IMR-90 (cell line): ENCODE measurements at regions not wholly inside any gene's neighbourhood (a gene's known extent, or its start where the extent isn't known, plus 50 kb on each side); places are given as distances from the start of the nearest gene placed in this dataset.

Source experiments
- ATAC-seq: fragments of 200-7000 bp; cut with Tn5 transposase; 2 replicates; pipeline ENCODE4 v1.9.1; 2020; ENCODE audit warnings: low read depth, mild to moderate bottlenecking, moderate library complexity
- BruUV-seq: library from RNA; stranded (reverse); fragments of 400-500 nt; replicated peaks from 2 replicates; lab custom pipeline; 2021; lab: Mats Ljungman, UMichigan
- CTCF ChIA-PET: fragments of 300-600 bp; formaldehyde crosslinking; extraction: SDS; loops from one replicate; lab custom pipeline; 2021; ENCODE audit warnings: antibody characterized with exemption; lab: Yijun Ruan, JAX
- POLR2A ChIA-PET: fragments of 300-600 bp; sonication (Branson Sonifier 250); formaldehyde crosslinking; loops from one replicate; lab custom pipeline; 2022; ENCODE audit warnings: antibody characterized with exemption; ENCODE audit not compliant: unreplicated experiment; lab: Charles Lee
- DNase-seq: peaks from one replicate; pipeline ENCODE4 v3.0.0; 2013
- H2AFZ ChIP-seq: replicated peaks from 2 replicates; pipeline ENCODE3; 2013; ENCODE audit warnings: low read length, mild to moderate bottlenecking; ENCODE audit not compliant: poor library complexity
- H2AK5ac ChIP-seq: 2 replicates; pipeline ENCODE4 v1.6.1; 2013; ENCODE audit warnings: low read depth, low read length, inconsistent platforms
- H2AK9ac ChIP-seq: replicated peaks from 2 replicates; pipeline ENCODE3; 2013; ENCODE audit warnings: mild to moderate bottlenecking, low read depth, low read length, moderate library complexity; ENCODE audit not compliant: poor library complexity
- H2BK120ac ChIP-seq: 2 replicates; pipeline ENCODE4 v1.6.1; 2013; ENCODE audit warnings: low read depth, low read length, inconsistent platforms
- H2BK15ac ChIP-seq: 3 replicates; pipeline ENCODE4 v1.6.1; 2013; ENCODE audit warnings: low read depth, low read length, inconsistent platforms
- H2BK20ac ChIP-seq: 2 replicates; pipeline ENCODE4 v1.6.1; 2013; ENCODE audit warnings: low read depth, mild to moderate bottlenecking, inconsistent platforms, low read length, moderate library complexity
- H2BK5ac ChIP-seq: 2 replicates; pipeline ENCODE4 v1.6.1; 2013; ENCODE audit warnings: mild to moderate bottlenecking, low read depth, low read length, inconsistent platforms; ENCODE audit not compliant: poor library complexity, severe bottlenecking
- H3K14ac ChIP-seq: replicated peaks from 2 replicates; pipeline ENCODE4 v1.6.1; 2013; ENCODE audit warnings: low read depth, low read length, inconsistent platforms
- H3K18ac ChIP-seq: 2 replicates; pipeline ENCODE4 v1.6.1; 2013; ENCODE audit warnings: low read depth, low read length, control low read depth
- H3K23ac ChIP-seq: 2 replicates; pipeline ENCODE4 v1.6.1; 2013; ENCODE audit warnings: low read depth, low read length, inconsistent platforms
- H3K27ac ChIP-seq: 2 replicates; pipeline ENCODE4 v1.5.1; 2013; ENCODE audit warnings: mild to moderate bottlenecking, control low read depth, low read length; ENCODE audit not compliant: insufficient read depth
- H3K27me3 ChIP-seq: 2 replicates; pipeline ENCODE4 v1.6.1; 2013; ENCODE audit warnings: low read length; ENCODE audit not compliant: control insufficient read depth, insufficient read depth
- H3K36me3 ChIP-seq: 2 replicates; pipeline ENCODE4 v1.6.1; 2013; ENCODE audit warnings: low read length, mixed read lengths; ENCODE audit not compliant: control insufficient read depth, insufficient read depth
- H3K4ac ChIP-seq: 2 replicates; pipeline ENCODE4 v1.6.1; 2013; ENCODE audit warnings: low read depth, low read length, inconsistent platforms
- H3K4me1 ChIP-seq: 2 replicates; pipeline ENCODE4 v1.6.1; 2013; ENCODE audit warnings: low read length, mixed read lengths; ENCODE audit not compliant: control insufficient read depth, insufficient read depth
- H3K4me2 ChIP-seq: 2 replicates; pipeline ENCODE4 v1.6.1; 2013; ENCODE audit warnings: low read depth, mild to moderate bottlenecking, control low read depth, low read length, moderate library complexity
- H3K4me3 ChIP-seq: 2 replicates; pipeline ENCODE4 v1.5.1; 2013; ENCODE audit warnings: low read depth, mild to moderate bottlenecking, control low read depth, low read length, moderate library complexity; ENCODE audit not compliant: insufficient read depth
- H3K56ac ChIP-seq: 2 replicates; pipeline ENCODE4 v1.6.1; 2013; ENCODE audit warnings: low read length, inconsistent platforms; ENCODE audit not compliant: insufficient read depth; ENCODE audit errors: extremely low read depth
- H3K79me1 ChIP-seq, 2 experiments: 2 replicates each; pipeline ENCODE4 v1.6.1; 2013; ENCODE audit warnings: low read length in 2 of 2, inconsistent platforms in 1 of 2, low read depth in 1 of 2
- H3K9ac ChIP-seq: 2 replicates; pipeline ENCODE4 v1.6.1; 2013; ENCODE audit warnings: low read depth, low read length, control low read depth
- H3K9me1 ChIP-seq: 2 replicates; pipeline ENCODE4 v1.6.1; 2013; ENCODE audit warnings: low read length, inconsistent platforms; ENCODE audit not compliant: insufficient read depth
- H3K9me3 ChIP-seq: 2 replicates; pipeline ENCODE4 v1.6.1; 2013; ENCODE audit warnings: low read length; ENCODE audit not compliant: control insufficient read depth, insufficient read depth
- H4K20me1 ChIP-seq: 2 replicates; pipeline ENCODE4 v1.6.1; 2013; ENCODE audit warnings: low read length, inconsistent platforms; ENCODE audit not compliant: insufficient read depth
- H4K5ac ChIP-seq: 2 replicates; pipeline ENCODE4 v1.6.1; 2013; ENCODE audit warnings: mild to moderate bottlenecking, low read depth, low read length, control low read depth
- H4K8ac ChIP-seq, 2 experiments: 2 replicates each; pipeline ENCODE4 v1.6.1; 2013; ENCODE audit warnings: low read depth in 2 of 2, low read length in 2 of 2, control low read depth in 1 of 2, inconsistent platforms in 1 of 2
- H4K91ac ChIP-seq: 2 replicates; pipeline ENCODE4 v1.6.1; 2013; ENCODE audit warnings: low read depth, low read length, inconsistent platforms; ENCODE audit not compliant: insufficient read depth
- BHLHE40 ChIP-seq: fragments of 150-350 bp; IDR thresholded peaks from 2 replicates; pipeline ENCODE4 v1.6.1; 2016; ENCODE audit warnings: mild to moderate bottlenecking, low read depth, low read length
- CEBPB ChIP-seq: IDR thresholded peaks from 2 replicates; pipeline ENCODE4 v1.6.1; 2012; ENCODE audit warnings: low read depth, low read length, improper control_type of control experiment
- CHD1 ChIP-seq: IDR thresholded peaks from 2 replicates; pipeline ENCODE4 v1.6.1; 2012; ENCODE audit warnings: low read depth, low read length, improper control_type of control experiment
- FOS ChIP-seq: fragments of 150-350 bp; IDR thresholded peaks from 2 replicates; pipeline ENCODE4 v1.6.1; 2016; ENCODE audit warnings: low read depth, low read length
- MAZ ChIP-seq: IDR thresholded peaks from 2 replicates; pipeline ENCODE4 v1.6.1; 2012; ENCODE audit warnings: low read depth, mild to moderate bottlenecking, low read length, improper control_type of control experiment, moderate library complexity, borderline replicate concordance
- MXI1 ChIP-seq: IDR thresholded peaks from 2 replicates; pipeline ENCODE4 v1.6.1; 2012; ENCODE audit warnings: low read depth, mild to moderate bottlenecking, low read length, moderate library complexity, borderline replicate concordance
- POLR2A ChIP-seq: IDR thresholded peaks from 2 replicates; pipeline ENCODE4 v1.6.1; 2012; ENCODE audit warnings: mild to moderate bottlenecking, low read depth, low read length
- RAD21 ChIP-seq: IDR thresholded peaks from 2 replicates; pipeline ENCODE4 v1.6.1; 2012; ENCODE audit warnings: low read length, improper control_type of control experiment
- RCOR1 ChIP-seq: IDR thresholded peaks from 2 replicates; pipeline ENCODE4 v1.6.1; 2012; ENCODE audit warnings: mild to moderate bottlenecking, low read length, improper control_type of control experiment; ENCODE audit not compliant: insufficient replicate concordance
- RFX5 ChIP-seq: IDR thresholded peaks from 2 replicates; pipeline ENCODE4 v1.8.0; 2012; ENCODE audit warnings: low read depth, mild to moderate bottlenecking, low read length, moderate library complexity
- SMC3 ChIP-seq: fragments of 150-350 bp; IDR thresholded peaks from 2 replicates; pipeline ENCODE4 v1.6.1; 2016; ENCODE audit warnings: low read depth, mild to moderate bottlenecking, antibody characterized with exemption, low read length, moderate library complexity
- USF2 ChIP-seq: fragments of 150-350 bp; IDR thresholded peaks from 2 replicates; pipeline ENCODE4 v1.6.1; 2017; ENCODE audit warnings: mild to moderate bottlenecking, antibody characterized with exemption, low read length, low read depth
- WGBS, 2 experiments: methylation state at CpG; one replicate each; pipeline versions ENCODE4 v1.1.5 to v1.1.7; 2013; ENCODE audit warnings: missing lambda C conversion rate in 2 of 2; ENCODE audit not compliant: insufficient read length in 1 of 2; ENCODE audit errors: extremely low coverage in 2 of 2; 5-methylcytosine and 5-hydroxymethylcytosine counted together
- dilution Hi-C: fragments of 300-500 bp; cut with HindIII; formaldehyde crosslinking; loops from one replicate; pipeline ENCODE4 v1.14.3; 2018; ENCODE audit warnings: low sequenced_read_pairs; ENCODE audit not compliant: unreplicated experiment
- in situ Hi-C: fragments of 300-500 bp; cut with MboI; formaldehyde crosslinking; loops from 3 replicates; pipeline ENCODE4 v1.14.3; 2019; ENCODE audit warnings: low sequenced_read_pairs, inconsistent platforms, mixed read lengths
- intact Hi-C: fragments of 100-400 bp; cut with micrococcal nuclease; formaldehyde crosslinking; loops from 2 replicates; pipeline ENCODE4 v1.10.0; 2022
- TF ChIP-seq, protein P1 (sequence below): fragments of 150-350 bp; IDR thresholded peaks from 2 replicates; pipeline ENCODE4 v1.6.1; 2016; ENCODE audit warnings: low read depth, mild to moderate bottlenecking, low read length, moderate library complexity, borderline replicate concordance
- TF ChIP-seq, protein P2 (sequence below): conservative IDR thresholded peaks from 2 replicates; pipeline ENCODE4 v1.5.1; 2012; ENCODE audit warnings: mild to moderate bottlenecking, low read depth, low read length, improper control_type of control experiment

- no peak for TF ChIP-seq CEBPB
- no peak for TF ChIP-seq POLR2A
- TF ChIP-seq MAZ: no peak
- TF ChIP-seq, protein P1, sequence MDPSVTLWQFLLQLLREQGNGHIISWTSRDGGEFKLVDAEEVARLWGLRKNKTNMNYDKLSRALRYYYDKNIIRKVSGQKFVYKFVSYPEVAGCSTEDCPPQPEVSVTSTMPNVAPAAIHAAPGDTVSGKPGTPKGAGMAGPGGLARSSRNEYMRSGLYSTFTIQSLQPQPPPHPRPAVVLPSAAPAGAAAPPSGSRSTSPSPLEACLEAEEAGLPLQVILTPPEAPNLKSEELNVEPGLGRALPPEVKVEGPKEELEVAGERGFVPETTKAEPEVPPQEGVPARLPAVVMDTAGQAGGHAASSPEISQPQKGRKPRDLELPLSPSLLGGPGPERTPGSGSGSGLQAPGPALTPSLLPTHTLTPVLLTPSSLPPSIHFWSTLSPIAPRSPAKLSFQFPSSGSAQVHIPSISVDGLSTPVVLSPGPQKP: no peak
- no peak for TF ChIP-seq SMC3
- no peak for TF ChIP-seq MXI1
- TF ChIP-seq BHLHE40: no peak
- TF ChIP-seq, protein P2, sequence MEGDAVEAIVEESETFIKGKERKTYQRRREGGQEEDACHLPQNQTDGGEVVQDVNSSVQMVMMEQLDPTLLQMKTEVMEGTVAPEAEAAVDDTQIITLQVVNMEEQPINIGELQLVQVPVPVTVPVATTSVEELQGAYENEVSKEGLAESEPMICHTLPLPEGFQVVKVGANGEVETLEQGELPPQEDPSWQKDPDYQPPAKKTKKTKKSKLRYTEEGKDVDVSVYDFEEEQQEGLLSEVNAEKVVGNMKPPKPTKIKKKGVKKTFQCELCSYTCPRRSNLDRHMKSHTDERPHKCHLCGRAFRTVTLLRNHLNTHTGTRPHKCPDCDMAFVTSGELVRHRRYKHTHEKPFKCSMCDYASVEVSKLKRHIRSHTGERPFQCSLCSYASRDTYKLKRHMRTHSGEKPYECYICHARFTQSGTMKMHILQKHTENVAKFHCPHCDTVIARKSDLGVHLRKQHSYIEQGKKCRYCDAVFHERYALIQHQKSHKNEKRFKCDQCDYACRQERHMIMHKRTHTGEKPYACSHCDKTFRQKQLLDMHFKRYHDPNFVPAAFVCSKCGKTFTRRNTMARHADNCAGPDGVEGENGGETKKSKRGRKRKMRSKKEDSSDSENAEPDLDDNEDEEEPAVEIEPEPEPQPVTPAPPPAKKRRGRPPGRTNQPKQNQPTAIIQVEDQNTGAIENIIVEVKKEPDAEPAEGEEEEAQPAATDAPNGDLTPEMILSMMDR: no peak
- TF ChIP-seq FOS: no peak
- TF ChIP-seq RAD21: no peak
- no peak for TF ChIP-seq USF2
- no peak for TF ChIP-seq RCOR1
- TF ChIP-seq RFX5: no peak
- no peak for TF ChIP-seq CHD1
- Histone ChIP-seq H3K36me3 (no peaks in the 10 kb centered on the region), H3K9ac (no peak overlapping the region), H2BK20ac (no peak overlapping the region), H3K4me1 (no peaks in the 10 kb centered on the region), H2BK5ac (no peak overlapping the region), H3K79me1 (no peaks in the 10 kb centered on the region), H3K4me3 (no peak overlapping the region), H3K27ac (no peak overlapping the region), H3K18ac (no peak overlapping the region), H2AK9ac (no peak overlapping the region), H2BK15ac (no peak overlapping the region), H3K9me3 (peaks cover 16% of the 10 kb centered on the region), H3K27me3 (no peaks in the 10 kb centered on the region), H2AK5ac (no peak overlapping the region), H4K20me1 (no peaks in the 10 kb centered on the region), H3K9me1 (no peaks in the 10 kb centered on the region), H3K14ac (no peak overlapping the region), H3K56ac (no peak overlapping the region), H3K4me2 (no peak overlapping the region), H4K5ac (no peak overlapping the region), H3K4ac (no peak overlapping the region), H3K23ac (no peak overlapping the region), H2BK120ac (no peak overlapping the region), H4K91ac (no peak overlapping the region), H2AFZ (no peak overlapping the region), H4K8ac (no peak overlapping the region)
- ChIA-PET CTCF (no interaction called here), POLR2A (no interaction called here)
- dilution Hi-C loops (no loop called here), in situ Hi-C loops (no loop called here), intact Hi-C loops (no loop called here)
- WGBS, 2 experiments: no CpG with 5 or more reads among the region's 1 CpG
- ATAC-seq: no peak
- DNase-seq: no peak
- no TSS peak for BruUV-seq
Measured at GRCh38 chr4:170772429-170772828, 682.7 kb upstream of the AADAT start.
